Stimulated activated CD8-positive, alpha-beta memory T cell treated with anti-CD3 and anti-CD28 coated beads, Interleukin-12 subunit alpha, Interleukin-12 subunit beta, amount 100 ng/mL, for 4 hours (primary cell): ENCODE measurements at regions not wholly inside any gene's neighbourhood (a gene's known extent, or its start where the extent isn't known, plus 50 kb on each side); places are given as distances from the start of the nearest gene placed in this dataset.

Experiments used
- DNase-seq: peaks from one replicate; pipeline ENCODE4 v3.0.0-alpha.2; 2020; ENCODE audit warnings: low read depth

GRCh38 chr5:109945097-109945678, 255.5 kb downstream of the MAN2A1 start:
- no peak for DNase-seq

GRCh38 chr5:109945723-109946480, 256.2 kb downstream of the MAN2A1 start:
- no peak for DNase-seq

GRCh38 chr5:109946610-109947009, 256.9 kb downstream of the MAN2A1 start:
- no peak for DNase-seq

DNA sequence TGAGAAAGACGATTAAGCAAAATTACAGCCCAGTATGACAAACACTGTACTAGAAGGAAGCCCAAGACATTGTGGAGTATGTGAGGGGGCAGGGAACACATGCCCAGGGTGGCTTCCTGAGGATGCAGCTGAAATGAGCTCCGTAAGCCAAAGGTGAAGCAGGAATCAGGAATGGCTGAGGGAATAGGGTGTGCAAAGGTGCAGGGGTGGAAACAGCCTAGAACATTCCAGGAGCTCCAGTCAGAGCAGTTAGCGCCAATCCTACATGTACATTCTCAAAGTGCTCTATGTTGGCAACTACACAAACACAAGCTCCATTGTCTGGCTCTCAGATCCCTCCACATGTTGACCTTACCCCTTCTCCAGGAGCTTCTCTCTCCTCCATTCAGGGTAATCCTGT, 257.9 kb downstream of the MAN2A1 start:
- no peak for DNase-seq

DNA sequence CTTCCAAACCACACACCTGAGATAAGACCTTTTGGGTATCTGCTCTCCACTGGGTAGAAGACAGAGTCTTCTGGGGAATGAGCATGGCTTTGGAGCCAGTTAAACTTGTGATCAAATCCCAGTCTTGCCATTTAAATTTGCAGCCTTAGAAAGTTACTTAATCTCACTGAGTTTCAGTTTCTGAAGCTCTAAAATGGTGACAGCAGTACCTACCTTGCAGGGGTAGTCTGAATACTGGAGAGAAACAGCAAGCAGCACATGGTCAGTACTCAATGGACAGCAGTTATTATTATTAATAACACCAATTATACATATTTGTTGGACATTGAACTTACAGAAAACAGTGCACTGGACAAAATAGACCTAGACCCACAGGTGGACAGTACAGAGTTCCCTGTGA, 260.9 kb downstream of the MAN2A1 start:
- no peak for DNase-seq

DNA sequence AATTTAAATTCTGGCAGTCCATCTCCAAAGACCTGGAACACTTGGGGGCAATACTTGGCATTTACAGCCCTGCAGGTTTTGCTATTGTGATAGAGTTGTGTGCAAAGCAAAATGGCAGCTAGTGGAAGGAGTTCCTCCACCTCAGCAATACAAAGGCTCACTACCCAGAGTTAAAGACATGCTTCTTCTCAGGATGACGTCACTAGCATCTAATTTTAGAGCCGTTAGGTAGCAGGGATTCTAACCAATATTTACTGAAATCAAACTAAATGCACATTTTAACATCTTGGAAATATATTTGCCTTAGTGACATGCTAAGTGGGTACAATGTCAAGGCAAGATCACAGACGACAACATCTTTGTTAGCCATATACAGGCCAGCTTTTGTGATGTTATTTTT, 261.6 kb downstream of the MAN2A1 start:
- DNase-seq, result no peak

GRCh38 chr5:109951758-109952157, 262.0 kb downstream of the MAN2A1 start:
- DNase-seq, result no peak

DNA sequence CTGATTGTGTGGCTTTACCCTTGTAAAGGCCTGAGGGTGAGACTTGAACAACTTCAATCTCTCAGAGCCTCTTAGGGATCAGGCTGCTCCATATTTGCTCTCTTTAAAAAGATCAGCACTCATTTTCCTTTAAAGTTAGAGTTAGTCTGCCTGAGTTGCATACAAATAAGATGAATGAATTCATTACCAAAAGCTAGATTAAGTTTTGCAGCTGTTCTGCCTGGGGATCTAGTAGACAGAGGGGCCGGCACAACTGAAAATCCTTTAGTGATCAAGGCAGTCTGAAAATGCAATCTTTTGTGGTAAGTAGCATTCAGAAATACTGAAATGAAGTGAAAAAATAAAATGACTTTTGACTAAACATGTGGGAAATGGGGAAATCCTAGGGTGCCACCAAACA, 264.0 kb downstream of the MAN2A1 start:
- DNase-seq, result no peak

- DNase-seq, result no peak
Observed at GRCh38 chr5:109956884-109957283, 267.2 kb downstream of the MAN2A1 start.

- no peak for DNase-seq
Observed at GRCh38 chr5:109958082-109958481, 268.4 kb downstream of the MAN2A1 start.

- DNase-seq, result no peak
Observed at GRCh38 chr5:109959652-109960051, 269.9 kb downstream of the MAN2A1 start.

DNA sequence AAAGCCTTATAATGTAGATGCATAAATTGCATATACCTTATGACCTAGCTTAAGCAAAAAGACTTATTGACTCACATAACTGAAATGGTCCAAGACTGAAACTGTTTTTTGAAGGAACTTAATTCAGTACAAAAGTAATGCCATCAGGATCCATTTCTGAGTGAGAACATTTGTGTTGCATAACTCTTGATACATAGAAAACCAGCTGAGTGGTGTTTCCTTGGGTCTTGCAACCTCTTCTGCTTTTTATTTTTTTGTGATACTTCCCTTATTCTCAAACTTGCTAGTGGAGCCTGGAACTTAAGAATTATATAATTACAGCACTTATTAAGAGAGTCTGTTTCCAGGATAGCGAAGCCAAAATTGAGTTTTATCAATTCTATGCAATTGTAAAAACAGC, 272.0 kb downstream of the MAN2A1 start:
- no peak for DNase-seq

DNA sequence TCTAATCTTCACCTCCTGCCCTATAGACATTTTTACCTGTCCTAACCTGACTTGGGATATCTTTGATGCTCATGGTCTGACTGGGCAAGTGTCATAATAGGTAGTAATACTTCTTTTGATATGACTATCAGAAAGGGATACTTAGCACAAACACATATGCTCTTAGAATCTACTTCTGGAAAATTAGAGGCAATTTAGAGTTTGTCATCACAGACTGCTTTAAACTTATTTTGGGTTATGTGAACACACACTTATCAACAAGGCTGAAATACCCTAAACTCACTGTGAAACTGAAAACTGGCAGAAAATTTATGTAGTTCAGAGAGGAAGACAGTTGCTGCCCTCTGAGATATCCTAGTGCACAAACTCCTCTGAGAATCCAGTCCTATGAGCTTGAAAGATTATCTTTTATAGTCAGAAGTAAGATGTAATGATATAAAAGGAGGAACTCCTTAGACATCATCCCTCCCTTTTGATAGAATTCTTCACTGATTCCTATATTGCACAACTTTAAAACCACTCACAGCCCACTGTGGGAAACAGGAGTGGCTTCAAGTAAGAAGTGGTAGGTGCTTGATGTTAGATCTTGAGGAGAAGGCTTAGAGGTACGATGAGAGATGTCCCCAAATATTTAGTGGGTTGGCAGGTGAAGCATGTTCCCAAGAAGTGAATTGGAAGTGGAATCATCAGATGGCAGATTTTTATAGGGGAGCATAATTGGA, 273.3 kb downstream of the MAN2A1 start:
- DNase-seq, result no peak

DNA sequence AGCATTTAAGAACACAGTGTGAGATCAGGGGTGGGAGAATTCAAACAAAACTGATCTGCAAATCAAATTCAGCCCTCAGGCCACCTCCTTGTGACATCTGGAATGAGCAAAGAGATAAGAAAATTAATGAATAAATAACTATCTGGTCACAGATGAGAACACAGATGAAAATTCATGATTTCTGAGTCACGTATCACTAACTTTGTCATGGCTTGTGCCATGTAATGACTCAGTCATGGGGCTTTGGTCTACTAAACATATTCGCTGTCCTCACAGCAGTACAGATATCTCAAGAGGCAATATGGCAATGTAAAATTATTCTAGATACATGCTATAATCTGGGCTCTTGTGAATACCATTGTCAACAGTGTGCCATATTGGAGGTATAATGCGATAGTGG, 274.4 kb downstream of the MAN2A1 start:
- no peak for DNase-seq

DNA sequence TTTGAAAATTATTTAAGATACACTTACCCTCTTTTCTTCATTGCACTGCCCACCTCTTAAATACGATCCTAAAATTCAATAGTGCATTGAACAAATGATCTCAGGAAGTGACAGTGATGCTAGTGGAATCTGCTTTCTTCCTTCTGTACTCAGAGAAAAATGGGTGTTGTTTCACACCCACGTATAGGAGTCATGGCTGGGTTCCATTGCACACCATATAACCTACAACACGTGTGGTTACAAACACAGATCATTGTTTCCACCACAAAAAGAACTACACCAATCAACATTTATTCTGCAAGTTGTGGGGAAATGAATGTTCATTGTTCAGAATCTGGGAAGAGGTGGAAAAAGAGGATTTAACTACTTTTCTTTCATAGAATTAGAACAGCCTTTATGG, 275.9 kb downstream of the MAN2A1 start:
- DNase-seq, result no peak

- no peak for DNase-seq
Observed at GRCh38 chr5:109971968-109972367, 282.2 kb downstream of the MAN2A1 start.

- DNase-seq, result no peak
Observed at GRCh38 chr5:109981979-109982378, 292.3 kb downstream of the MAN2A1 start.

DNA sequence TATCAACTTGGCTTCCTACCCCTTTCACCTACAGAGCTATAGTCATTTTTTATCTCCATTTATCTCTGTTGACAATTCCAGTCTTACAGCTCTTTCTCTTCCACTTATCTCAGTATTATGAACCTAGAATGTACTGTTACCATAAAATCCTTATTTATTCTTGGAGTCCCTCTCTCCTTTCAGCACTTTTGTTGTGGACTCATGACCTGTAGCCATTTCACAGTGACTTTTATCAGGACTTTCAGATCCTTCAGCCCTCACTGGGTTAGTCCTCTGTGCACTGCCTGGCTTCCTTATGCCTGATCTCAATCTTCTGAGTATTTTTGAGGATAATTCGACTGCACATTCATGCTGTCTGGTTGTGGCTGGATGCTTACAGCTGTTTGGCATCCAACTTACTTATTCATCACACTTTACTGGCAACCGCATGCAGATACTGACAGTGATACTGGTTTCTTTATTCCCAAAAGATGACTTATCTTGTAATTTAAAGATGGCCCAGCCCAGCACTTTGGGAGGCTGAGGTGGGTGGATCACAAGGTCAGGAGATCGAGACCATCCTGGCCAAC, 293.3 kb downstream of the MAN2A1 start:
- DNase-seq, result no peak

DNA sequence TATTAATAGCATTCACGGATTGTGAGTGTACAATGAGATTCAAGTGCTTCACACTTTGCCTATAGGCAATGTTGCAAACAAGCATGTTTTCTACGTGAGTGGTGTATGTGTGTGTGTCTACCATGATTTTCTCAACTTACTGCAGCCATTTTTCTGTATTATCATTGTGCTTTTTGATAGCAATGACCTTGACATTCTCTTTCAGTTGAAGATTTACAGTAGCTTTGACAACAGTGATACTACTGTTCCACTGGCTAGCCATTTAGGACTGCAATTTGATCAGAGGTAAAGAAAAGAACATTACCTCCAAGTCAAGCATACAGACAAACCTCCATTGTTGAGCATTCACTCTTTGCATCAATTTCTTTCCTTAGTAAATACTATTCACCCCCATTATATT, 297.0 kb downstream of the MAN2A1 start:
- no peak for DNase-seq

DNA sequence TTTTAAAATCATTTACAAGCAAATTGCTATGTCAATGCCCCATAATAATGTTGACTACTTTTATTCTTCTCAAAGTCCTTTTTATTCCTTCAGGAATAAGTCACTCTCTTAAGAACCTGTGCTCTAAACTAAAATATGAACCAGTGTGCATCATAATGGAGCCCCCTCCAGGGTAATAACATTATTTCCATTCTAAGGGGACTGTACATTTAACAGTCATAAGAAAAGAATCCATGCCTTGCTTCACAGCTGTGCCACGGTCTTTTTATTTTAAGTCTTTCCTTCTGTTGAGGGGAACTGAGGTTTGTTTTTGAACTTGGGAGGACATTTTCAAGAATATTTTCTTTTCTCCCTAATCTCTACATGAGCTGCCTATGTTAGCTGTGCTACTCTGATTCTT, 297.6 kb downstream of the MAN2A1 start:
- no peak for DNase-seq

DNA sequence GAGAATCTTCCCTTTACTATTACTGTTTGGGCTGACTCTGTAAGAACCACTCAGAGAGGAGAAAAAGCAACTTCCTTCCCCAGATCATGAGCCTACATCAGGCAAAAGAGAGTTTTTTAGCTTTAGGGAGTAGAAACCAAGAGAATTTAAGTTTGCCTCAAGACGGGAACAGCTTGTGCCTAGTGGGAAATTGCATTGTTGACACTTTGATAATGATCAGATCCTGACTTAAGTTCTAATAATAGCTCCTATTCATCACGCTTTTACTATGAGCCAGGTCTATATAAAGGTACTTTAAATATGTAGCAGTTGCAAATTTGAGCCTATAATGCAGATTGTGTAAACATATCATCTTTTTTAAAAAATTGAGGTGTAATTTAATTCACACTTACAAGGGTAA, 298.2 kb downstream of the MAN2A1 start:
- no peak for DNase-seq

GRCh38 chr5:109989161-109989560, 299.4 kb downstream of the MAN2A1 start:
- DNase-seq, result no peak
